ENCODE measurements at regions not wholly inside any gene's neighbourhood (a gene's known extent, or its start where the extent isn't known, plus 50 kb on each side); places are given as distances from the start of the nearest gene placed in this dataset.
"Not testable (repeated sequence)": the region's sequence is repeated elsewhere in the genome, so short reads cannot be mapped to it uniquely, and the experiment has no call there.

- no peak for DNase-seq
Measured at GRCh38 chr13:47687577-47687976, 313.5 kb downstream of the SUCLA2 start.

- not testable (repeated sequence) for DNase-seq
Measured at GRCh38 chr13:47685156-47685555, 315.9 kb downstream of the SUCLA2 start.

GRCh38 chr13:47680748-47681147 lies 320.3 kb downstream of the SUCLA2 start:
- no peak for DNase-seq

- no peak for DNase-seq
Measured at GRCh38 chr13:47679401-47679800, 321.7 kb downstream of the SUCLA2 start.

- no peak for DNase-seq
Measured at GRCh38 chr13:47678201-47678968, 322.7 kb downstream of the SUCLA2 start.

- DNase-seq = no peak
Measured at GRCh38 chr13:47675871-47676270, 325.2 kb downstream of the SUCLA2 start.

GRCh38 chr13:47673009-47673850 lies 327.8 kb downstream of the SUCLA2 start:
- no peak for DNase-seq

GRCh38 chr13:47672245-47673008 lies 328.6 kb downstream of the SUCLA2 start:
- no peak for DNase-seq

- no peak for DNase-seq
Measured at GRCh38 chr13:47671776-47672175, 329.3 kb downstream of the SUCLA2 start.

GRCh38 chr13:47665043-47665442 lies 336.0 kb downstream of the SUCLA2 start:
- DNase-seq = no peak

- DNase-seq = no peak
Measured at GRCh38 chr13:47661076-47661475, 340.0 kb downstream of the SUCLA2 start.

GRCh38 chr13:47656651-47657050 lies 344.4 kb downstream of the SUCLA2 start:
- DNase-seq = no peak

- DNase-seq = no peak
Measured at GRCh38 chr13:47650209-47650608, 350.9 kb downstream of the SUCLA2 start.

- DNase-seq = no peak
Measured at GRCh38 chr13:47647001-47647400, 354.1 kb downstream of the SUCLA2 start.

- no peak for DNase-seq
Measured at GRCh38 chr13:47646298-47646697, 354.8 kb downstream of the SUCLA2 start.

GRCh38 chr13:47639738-47640447 lies 361.2 kb downstream of the SUCLA2 start:
- no peak for DNase-seq

- no peak for DNase-seq
Measured at GRCh38 chr13:47638627-47639026, 362.4 kb downstream of the SUCLA2 start.

- DNase-seq = no peak
Measured at GRCh38 chr13:47632311-47632710, 368.8 kb downstream of the SUCLA2 start.

GRCh38 chr13:47628666-47629065 lies 372.4 kb downstream of the SUCLA2 start:
- DNase-seq = no peak

GRCh38 chr13:47623862-47624261 lies 377.2 kb downstream of the SUCLA2 start:
- no peak for DNase-seq

GRCh38 chr13:47621931-47622330 lies 379.1 kb downstream of the SUCLA2 start:
- no peak for DNase-seq

GRCh38 chr13:47611664-47612288 lies 389.3 kb downstream of the SUCLA2 start:
- no peak for DNase-seq
